Ovary (tissue), 3 donors: ENCODE measurements at regions not wholly inside any gene's neighbourhood (a gene's known extent, or its start where the extent isn't known, plus 50 kb on each side); places are given as distances from the start of the nearest gene placed in this dataset.

Experiments used
- CTCF ChIP-seq, 3 donors: fragments of 450-650 bp in 2 of 3; fragments of 200-600 bp in 1 of 3; IDR thresholded peaks; one replicate each; pipeline versions ENCODE4 v1.5.1 to v1.8.0; 2016 to 2022; ENCODE audit warnings: antibody characterized with exemption in 3 of 3, mild to moderate bottlenecking in 1 of 3
- EP300 ChIP-seq: sonication (generic); formaldehyde crosslinking; IDR thresholded peaks from one replicate; pipeline ENCODE4 v1.6.1; 2017; ENCODE audit warnings: antibody characterized with exemption
- POLR2A ChIP-seq: fragments of 450-650 bp; IDR thresholded peaks from one replicate; pipeline ENCODE4 v1.6.1; 2017; ENCODE audit warnings: antibody characterized with exemption, mild to moderate bottlenecking, moderate library complexity
- donor health status: DM: no; HTN: no; CAD: no.

GRCh38 chr9:113818391-113818790 is 57.7 kb upstream of the ZNF618 start:
- no peak for TF ChIP-seq CTCF (IDR thresholded peaks at IDR 0.05)
- no peak for TF ChIP-seq POLR2A
- no peak for TF ChIP-seq EP300
